Mesendoderm (in vitro differentiated cells): ENCODE measurements at regions not wholly inside any gene's neighbourhood (a gene's known extent, or its start where the extent isn't known, plus 50 kb on each side); places are given as distances from the start of the nearest gene placed in this dataset.

ENCODE experiments used
- DNase-seq: peaks from one replicate; pipeline ENCODE4 v3.0.0; 2013
- H2AK5ac ChIP-seq: 2 replicates; pipeline ENCODE4 v1.6.1; 2013; ENCODE audit warnings: low read length, inconsistent platforms
- H2BK120ac ChIP-seq: 2 replicates; pipeline ENCODE4 v1.6.1; 2013; ENCODE audit warnings: low read depth, mild to moderate bottlenecking, low read length, moderate library complexity, mixed read lengths
- H2BK15ac ChIP-seq: replicated peaks from 2 replicates; pipeline ENCODE4 v1.6.1; 2013; ENCODE audit warnings: low read depth, mild to moderate bottlenecking, moderate library complexity
- H2BK5ac ChIP-seq: 2 replicates; pipeline ENCODE4 v1.6.1; 2013; ENCODE audit warnings: low read length, inconsistent platforms
- H3K18ac ChIP-seq: 2 replicates; pipeline ENCODE4 v1.6.1; 2013; ENCODE audit warnings: mild to moderate bottlenecking, low read length, mixed read lengths
- H3K23ac ChIP-seq: one replicate; pipeline ENCODE4 v1.6.1; 2013; ENCODE audit warnings: low read length
- H3K27ac ChIP-seq: 2 replicates; pipeline ENCODE4 v1.5.1; 2013; ENCODE audit warnings: low read depth, mild to moderate bottlenecking, inconsistent platforms, low read length, moderate library complexity
- H3K27me3 ChIP-seq: 2 replicates; pipeline ENCODE4 v1.6.1; 2013; ENCODE audit warnings: low read length, control low read depth, mild to moderate bottlenecking, inconsistent platforms; ENCODE audit not compliant: insufficient read depth, poor library complexity
- H3K36me3 ChIP-seq: 2 replicates; pipeline ENCODE4 v1.6.1; 2013; ENCODE audit warnings: low read length, inconsistent platforms; ENCODE audit not compliant: control insufficient read depth, insufficient read depth
- H3K4ac ChIP-seq: one replicate; pipeline ENCODE4 v1.6.1; 2013; ENCODE audit warnings: low read depth, mild to moderate bottlenecking, low read length, moderate library complexity
- H3K4me1 ChIP-seq: 2 replicates; pipeline ENCODE4 v1.6.1; 2013; ENCODE audit warnings: low read depth, low read length, inconsistent platforms; ENCODE audit not compliant: control insufficient read depth
- H3K4me2 ChIP-seq: 2 replicates; pipeline ENCODE4 v1.6.1; 2013; ENCODE audit warnings: low read length
- H3K4me3 ChIP-seq: 2 replicates; pipeline ENCODE4 v1.5.1; 2013; ENCODE audit warnings: mild to moderate bottlenecking, low read length
- H3K56ac ChIP-seq: one replicate; pipeline ENCODE4 v1.6.1; 2013; ENCODE audit warnings: low read length
- H3K79me1 ChIP-seq: 2 replicates; pipeline ENCODE4 v1.6.1; 2013; ENCODE audit warnings: low read length, inconsistent platforms
- H3K79me2 ChIP-seq: 2 replicates; pipeline ENCODE4 v1.6.1; 2013; ENCODE audit warnings: mild to moderate bottlenecking, low read length; ENCODE audit not compliant: control insufficient read depth, insufficient read depth
- H3K9ac ChIP-seq: 2 replicates; pipeline ENCODE4 v1.6.1; 2013; ENCODE audit warnings: low read length, inconsistent platforms
- H4K5ac ChIP-seq: one replicate; pipeline ENCODE4 v1.6.1; 2013; ENCODE audit warnings: low read length
- H4K8ac ChIP-seq: one replicate; pipeline ENCODE4 v1.6.1; 2013; ENCODE audit warnings: low read depth, mild to moderate bottlenecking, control low read depth, low read length, moderate library complexity
- WGBS: extraction: QIAGEN DNeasy Blood & Tissue Kit; methylation state at CpG from one replicate; pipeline ENCODE4 v1.1.7; 2013; ENCODE audit warnings: low lambda C conversion rate, missing lambda C conversion rate; ENCODE audit not compliant: insufficient coverage; ENCODE audit errors: extremely low coverage; 5-methylcytosine and 5-hydroxymethylcytosine counted together

- no peak for DNase-seq
- Histone ChIP-seq H3K36me3 (no peaks in the 10 kb centered on the region), H3K4me3 (no peak overlapping the region), H3K23ac (no peak overlapping the region), H2BK5ac (no peak overlapping the region), H3K18ac (no peak overlapping the region), H4K8ac (no peak overlapping the region), H2BK120ac (no peak overlapping the region), H4K5ac (no peak overlapping the region), H2BK15ac (no peak overlapping the region), H3K79me1 (no peaks in the 10 kb centered on the region), H3K4me1 (peaks cover 5% of the 10 kb centered on the region), H3K9ac (no peak overlapping the region), H3K56ac (no peak overlapping the region), H3K27me3 (no peaks in the 10 kb centered on the region), H3K27ac (no peak overlapping the region), H3K4me2 (no peak overlapping the region), H3K4ac (no peak overlapping the region), H2AK5ac (no peak overlapping the region), H3K79me2 (no peaks in the 10 kb centered on the region)
- WGBS = no CpG with 5 or more reads among the region's 4 CpGs
These were observed 111.5 kb upstream of the ZNF366 start for GRCh38 chr5:72618708-72619107.

GRCh38 chr5:72615061-72615460, 107.9 kb upstream of the ZNF366 start:
- Histone ChIP-seq H3K18ac (no peak overlapping the region), H2BK5ac (no peak overlapping the region), H3K79me2 (no peaks in the 10 kb centered on the region), H3K27ac (no peak overlapping the region), H3K4me2 (no peak overlapping the region), H3K4me3 (no peak overlapping the region), H3K79me1 (no peaks in the 10 kb centered on the region), H3K36me3 (no peaks in the 10 kb centered on the region), H2BK15ac (no peak overlapping the region), H4K5ac (no peak overlapping the region), H2AK5ac (no peak overlapping the region), H3K56ac (no peak overlapping the region), H2BK120ac (no peak overlapping the region), H4K8ac (no peak overlapping the region), H3K4me1 (peaks cover 2% of the 10 kb centered on the region), H3K4ac (no peak overlapping the region), H3K9ac (no peak overlapping the region), H3K27me3 (no peaks in the 10 kb centered on the region), H3K23ac (no peak overlapping the region)
- no peak for DNase-seq

- H3K56ac ChIP-seq = no peak overlapping the region
- no peak overlapping the region for H2BK5ac ChIP-seq
- no peak overlapping the region for H3K27ac ChIP-seq
- H4K5ac ChIP-seq = no peak overlapping the region
- no peak overlapping the region for H2AK5ac ChIP-seq
- no peak overlapping the region for H2BK120ac ChIP-seq
- no peaks in the 10 kb centered on the region for H3K36me3 ChIP-seq
- no peak overlapping the region for H3K9ac ChIP-seq
- no peaks in the 10 kb centered on the region for H3K79me2 ChIP-seq
- no peaks in the 10 kb centered on the region for H3K79me1 ChIP-seq
- H3K18ac ChIP-seq = no peak overlapping the region
- no peak overlapping the region for H3K4me3 ChIP-seq
- H2BK15ac ChIP-seq = no peak overlapping the region
- no peak overlapping the region for H3K23ac ChIP-seq
- H3K4me2 ChIP-seq = no peak overlapping the region
- H4K8ac ChIP-seq = no peak overlapping the region
- H3K4me1 ChIP-seq = peaks cover 2% of the 10 kb centered on the region
- no peak overlapping the region for H3K4ac ChIP-seq
- WGBS = no CpG with 5 or more reads among the region's 2 CpGs
- no peaks in the 10 kb centered on the region for H3K27me3 ChIP-seq
- no peak for DNase-seq
These were observed 106.3 kb upstream of the ZNF366 start for GRCh38 chr5:72613515-72613914.

- no peaks in the 10 kb centered on the region for H3K79me2 ChIP-seq
- no peak overlapping the region for H2AK5ac ChIP-seq
- no peak overlapping the region for H4K8ac ChIP-seq
- no peaks in the 10 kb centered on the region for H3K79me1 ChIP-seq
- H3K9ac ChIP-seq = no peak overlapping the region
- H3K36me3 ChIP-seq = no peaks in the 10 kb centered on the region
- no peak overlapping the region for H3K23ac ChIP-seq
- no peak overlapping the region for H4K5ac ChIP-seq
- no peak overlapping the region for H3K4ac ChIP-seq
- H3K27me3 ChIP-seq = no peaks in the 10 kb centered on the region
- peaks cover 2% of the 10 kb centered on the region for H3K4me1 ChIP-seq
- no peak for DNase-seq
- H2BK120ac ChIP-seq = no peak overlapping the region
- no peak overlapping the region for H3K4me3 ChIP-seq
- H3K4me2 ChIP-seq = no peak overlapping the region
- no peak overlapping the region for H2BK15ac ChIP-seq
- WGBS = no CpG with 5 or more reads among the region's 2 CpGs
- H3K56ac ChIP-seq = no peak overlapping the region
- no peak overlapping the region for H3K18ac ChIP-seq
- H2BK5ac ChIP-seq = no peak overlapping the region
- no peak overlapping the region for H3K27ac ChIP-seq
These were observed 105.6 kb upstream of the ZNF366 start for GRCh38 chr5:72612810-72613209.

- H2BK5ac ChIP-seq = no peak overlapping the region
- no peak overlapping the region for H3K4me3 ChIP-seq
- no peak overlapping the region for H3K56ac ChIP-seq
- no peaks in the 10 kb centered on the region for H3K79me1 ChIP-seq
- no peaks in the 10 kb centered on the region for H3K27me3 ChIP-seq
- no peaks in the 10 kb centered on the region for H3K36me3 ChIP-seq
- H2AK5ac ChIP-seq = no peak overlapping the region
- no peak overlapping the region for H2BK120ac ChIP-seq
- no peak overlapping the region for H3K27ac ChIP-seq
- WGBS = no CpG with 5 or more reads among the region's 6 CpGs
- H3K4me2 ChIP-seq = no peak overlapping the region
- H2BK15ac ChIP-seq = no peak overlapping the region
- peak; percentile 84 for DNase-seq
- H4K8ac ChIP-seq = no peak overlapping the region
- no peaks in the 10 kb centered on the region for H3K79me2 ChIP-seq
- no peak overlapping the region for H3K9ac ChIP-seq
- no peak overlapping the region for H3K18ac ChIP-seq
- no peak overlapping the region for H3K23ac ChIP-seq
- H4K5ac ChIP-seq = no peak overlapping the region
- H3K4me1 ChIP-seq = peaks cover 2% of the 10 kb centered on the region
- H3K4ac ChIP-seq = no peak overlapping the region
These were observed 104.0 kb upstream of the ZNF366 start for GRCh38 chr5:72611118-72611730.

- DNase-seq = no peak
- H3K4ac ChIP-seq = no peak overlapping the region
These were observed 101.7 kb upstream of the ZNF366 start for GRCh38 chr5:72608926-72609325.

More at GRCh38 chr5:72608926-72609325, 101.7 kb upstream of the ZNF366 start:
- Histone ChIP-seq H4K8ac (no peak overlapping the region), H2AK5ac (no peak overlapping the region), H2BK120ac (no peak overlapping the region), H3K23ac (no peak overlapping the region), H3K79me1 (no peaks in the 10 kb centered on the region), H4K5ac (no peak overlapping the region), H3K9ac (no peak overlapping the region), H3K27me3 (no peaks in the 10 kb centered on the region), H3K56ac (no peak overlapping the region), H3K18ac (no peak overlapping the region), H3K4me2 (no peak overlapping the region), H2BK15ac (no peak overlapping the region), H3K4me1 (peaks cover 2% of the 10 kb centered on the region), H3K79me2 (no peaks in the 10 kb centered on the region), H2BK5ac (no peak overlapping the region), H3K27ac (no peak overlapping the region), H3K36me3 (no peaks in the 10 kb centered on the region), H3K4me3 (no peak overlapping the region)
- WGBS = no CpG with 5 or more reads among the region's 3 CpGs
